GM12878 (cell line): ENCODE measurements at regions not wholly inside any gene's neighbourhood (a gene's known extent, or its start where the extent isn't known, plus 50 kb on each side); places are given as distances from the start of the nearest gene placed in this dataset.

Experiments
- CREB1 ChIP-seq: IDR thresholded peaks from 2 replicates; pipeline ENCODE4 v1.6.1; 2012; ENCODE audit warnings: low read depth, mild to moderate bottlenecking, inconsistent platforms
- EGR1 ChIP-seq, 2 experiments: IDR thresholded peaks; 1 replicate in 1 of 2; 2 replicates in 1 of 2; pipeline ENCODE4 v1.6.1; 2011 to 2012; ENCODE audit warnings: low read depth in 2 of 2, low read length in 2 of 2, borderline replicate concordance in 1 of 2, mild to moderate bottlenecking in 1 of 2, moderate library complexity in 1 of 2
- EP300 ChIP-seq, 2 experiments: fragments of 150-350 bp in 1 of 2; IDR thresholded peaks; 2 replicates each; pipeline ENCODE4 v1.6.1; 2011 to 2012; ENCODE audit warnings: low read depth in 2 of 2, low read length in 2 of 2, borderline replicate concordance in 1 of 2, improper control_type of control experiment in 1 of 2, inconsistent platforms in 1 of 2; ENCODE audit not compliant: control insufficient read depth in 1 of 2
- ETV6 ChIP-seq, 2 experiments: fragments of 450-650 bp in 1 of 2; IDR thresholded peaks in 1 of 2; conservative IDR thresholded peaks in 1 of 2; 2 replicates each; pipeline ENCODE4 v1.6.1; 2014; ENCODE audit warnings: antibody characterized with exemption in 1 of 2, borderline replicate concordance in 1 of 2, low read depth in 1 of 2, mild to moderate bottlenecking in 1 of 2, moderate library complexity in 1 of 2
- IRF4 ChIP-seq: IDR thresholded peaks from 2 replicates; pipeline ENCODE4 v1.6.1; 2011; ENCODE audit warnings: low read depth, low read length
- LARP7 ChIP-seq: fragments of 450-650 bp; IDR thresholded peaks from 2 replicates; pipeline ENCODE4 v1.6.1; 2017; ENCODE audit warnings: mild to moderate bottlenecking
- POLR2A ChIP-seq: IDR thresholded peaks from 2 replicates; pipeline ENCODE4 v1.6.1; 2011; ENCODE audit warnings: low read depth, mild to moderate bottlenecking, low read length
- RCOR1 ChIP-seq: conservative IDR thresholded peaks from 2 replicates; pipeline ENCODE4 v1.6.1; 2012; ENCODE audit warnings: low read depth, low read length, improper control_type of control experiment
- SMC3 ChIP-seq: IDR thresholded peaks from 2 replicates; pipeline ENCODE4 v1.6.1; 2011; ENCODE audit warnings: low read length, improper control_type of control experiment, borderline replicate concordance
- SREBF1 ChIP-seq: IDR thresholded peaks from 2 replicates; pipeline ENCODE4 v1.6.1; 2012; ENCODE audit warnings: mild to moderate bottlenecking, low read length
- TCF7 ChIP-seq: IDR thresholded peaks from 2 replicates; pipeline ENCODE4 v1.6.1; 2014; ENCODE audit warnings: antibody characterized with exemption, borderline replicate concordance
- TF ChIP-seq, protein P1 (sequence below): IDR thresholded peaks from 2 replicates; pipeline ENCODE4 v1.6.1; 2012; ENCODE audit warnings: low read depth, low read length, improper control_type of control experiment
- TF ChIP-seq, protein P2 (sequence below), 3 experiments: IDR thresholded peaks in 2 of 3; conservative IDR thresholded peaks in 1 of 3; 2 replicates each; pipeline ENCODE4 v1.5.1; 2011; ENCODE audit warnings: low read depth in 3 of 3, low read length in 3 of 3, mild to moderate bottlenecking in 3 of 3, control low read depth in 2 of 3, moderate library complexity in 2 of 3, inconsistent platforms in 1 of 3, mixed read lengths in 1 of 3; ENCODE audit not compliant: control insufficient read depth in 2 of 3, insufficient read depth in 1 of 3; ENCODE audit errors: extremely low read depth in 1 of 3

DNA sequence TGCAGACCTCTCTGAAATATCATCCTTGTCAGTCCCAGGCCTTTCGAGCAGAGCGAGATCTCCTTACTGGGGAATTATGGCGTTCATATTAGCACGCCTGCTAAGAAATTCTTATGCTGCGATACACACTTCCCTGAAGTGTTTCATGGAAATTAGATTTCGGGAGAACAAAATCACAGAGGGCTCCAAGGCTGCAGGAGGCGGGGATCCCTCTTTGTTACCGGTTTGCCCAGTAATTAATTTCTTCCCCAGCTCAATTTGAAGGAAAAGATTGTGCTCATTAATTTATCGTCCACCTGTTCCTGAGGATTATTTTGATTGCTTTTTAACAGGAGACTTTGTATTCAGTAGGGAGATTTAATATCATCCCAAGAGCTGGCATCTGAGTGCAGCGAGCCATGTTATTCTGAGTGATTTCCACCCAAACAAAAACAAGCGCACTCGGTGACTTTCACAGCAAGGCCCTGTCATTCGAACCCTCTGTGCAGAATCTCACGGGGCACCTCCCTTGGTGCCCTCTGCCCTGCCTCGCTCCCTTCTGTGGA lies 202.3 kb upstream of the GALNT2 start:
- TF ChIP-seq EGR1 (IDR thresholded peaks at IDR 0.05; ENCODE audit: borderline replicate concordance in 1 of 2, low read depth in 2 of 2, low read length in 2 of 2) (no peak), SMC3 (no peak), IRF4 (no peak), POLR2A (no peak), EP300 (IDR thresholded peaks at IDR 0.05; ENCODE audit: borderline replicate concordance in 1 of 2, control insufficient read depth in 1 of 2, low read depth in 2 of 2, low read length in 2 of 2) (no peak), CREB1 (no peak), TCF7 (no peak), LARP7 (no peak), SREBF1 (no peak), RCOR1 (no peak), ETV6 (conservative IDR thresholded peaks at IDR 0.05 in 1 of 2, IDR thresholded peaks at IDR 0.05 in 1 of 2; ENCODE audit: borderline replicate concordance in 1 of 2, low read depth in 1 of 2) (no peak)
- TF ChIP-seq, protein P1, sequence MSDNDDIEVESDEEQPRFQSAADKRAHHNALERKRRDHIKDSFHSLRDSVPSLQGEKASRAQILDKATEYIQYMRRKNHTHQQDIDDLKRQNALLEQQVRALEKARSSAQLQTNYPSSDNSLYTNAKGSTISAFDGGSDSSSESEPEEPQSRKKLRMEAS, result no peak
- TF ChIP-seq, protein P2, sequence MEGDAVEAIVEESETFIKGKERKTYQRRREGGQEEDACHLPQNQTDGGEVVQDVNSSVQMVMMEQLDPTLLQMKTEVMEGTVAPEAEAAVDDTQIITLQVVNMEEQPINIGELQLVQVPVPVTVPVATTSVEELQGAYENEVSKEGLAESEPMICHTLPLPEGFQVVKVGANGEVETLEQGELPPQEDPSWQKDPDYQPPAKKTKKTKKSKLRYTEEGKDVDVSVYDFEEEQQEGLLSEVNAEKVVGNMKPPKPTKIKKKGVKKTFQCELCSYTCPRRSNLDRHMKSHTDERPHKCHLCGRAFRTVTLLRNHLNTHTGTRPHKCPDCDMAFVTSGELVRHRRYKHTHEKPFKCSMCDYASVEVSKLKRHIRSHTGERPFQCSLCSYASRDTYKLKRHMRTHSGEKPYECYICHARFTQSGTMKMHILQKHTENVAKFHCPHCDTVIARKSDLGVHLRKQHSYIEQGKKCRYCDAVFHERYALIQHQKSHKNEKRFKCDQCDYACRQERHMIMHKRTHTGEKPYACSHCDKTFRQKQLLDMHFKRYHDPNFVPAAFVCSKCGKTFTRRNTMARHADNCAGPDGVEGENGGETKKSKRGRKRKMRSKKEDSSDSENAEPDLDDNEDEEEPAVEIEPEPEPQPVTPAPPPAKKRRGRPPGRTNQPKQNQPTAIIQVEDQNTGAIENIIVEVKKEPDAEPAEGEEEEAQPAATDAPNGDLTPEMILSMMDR (IDR thresholded peaks at IDR 0.05 in 2 of 3, conservative IDR thresholded peaks at IDR 0.05 in 1 of 3; ENCODE audit: control insufficient read depth in 2 of 3, extremely low read depth in 1 of 3, insufficient read depth in 1 of 3, low read depth in 3 of 3, low read length in 3 of 3), result no peak
